K562 (cell line): ENCODE measurements at regions not wholly inside any gene's neighbourhood (a gene's known extent, or its start where the extent isn't known, plus 50 kb on each side); places are given as distances from the start of the nearest gene placed in this dataset.

ENCODE experiments used
- ATAC-seq: fragments of 200-7000 bp; cut with Tn5 transposase; 3 replicates; pipeline ENCODE4 v1.9.1; 2020; ENCODE audit warnings: moderate library complexity
- BruUV-seq: library from RNA; stranded (reverse); fragments of 400-500 nt; replicated peaks from 2 replicates; lab custom pipeline; 2021; lab: Mats Ljungman, UMichigan
- CTCF ChIA-PET: fragments of 300-600 bp; formaldehyde crosslinking; extraction: SDS; loops from one replicate; lab custom pipeline; 2021; ENCODE audit warnings: low intra/inter-chr PET ratio; lab: Yijun Ruan, JAX
- POLR2A ChIA-PET: fragments of 300-600, 350-650 bp; sonication (Branson Sonifier 250); formaldehyde crosslinking; extraction: SDS; loops from one replicate; lab custom pipeline; 2021; ENCODE audit warnings: antibody characterized with exemption, inconsistent platforms; lab: Yijun Ruan, JAX
- DNase-seq, 4 experiments: peaks; one replicate each; pipeline versions ENCODE4 v3.0.0 to v3.0.0-alpha.2; 2011 to 2018; ENCODE audit warnings: low spot score in 3 of 4, mixed read lengths in 3 of 4; ENCODE audit errors: extremely low read depth in 1 of 4
- FAIRE-seq: peaks from 2 replicates; lab custom pipeline; 2011; peaks lifted over from hg19 to GRCh38; lab: Jason Lieb, UNC
- H2AFZ ChIP-seq: 2 replicates; pipeline ENCODE4 v1.6.0; 2011; ENCODE audit warnings: low read depth, low read length, control low read depth, inconsistent platforms
- H3K27ac ChIP-seq: fragments of 200-600 bp; 3 replicates; pipeline ENCODE4 v1.8.0; 2011; ENCODE audit warnings: low read depth, mild to moderate bottlenecking, control low read depth, inconsistent platforms, low read length, moderate library complexity, mixed read lengths; ENCODE audit errors: extremely low read depth
- H3K27me3 ChIP-seq, 2 experiments: fragments of 300-600 bp in 1 of 2; 2 replicates in 1 of 2; 3 replicates in 1 of 2; pipeline versions ENCODE4 v1.6.0 to v1.8.0; 2011; ENCODE audit warnings: inconsistent platforms in 2 of 2, low read length in 2 of 2, mild to moderate bottlenecking in 1 of 2, mixed read lengths in 1 of 2, moderate library complexity in 1 of 2; ENCODE audit not compliant: control insufficient read depth in 2 of 2, insufficient read depth in 2 of 2
- H3K36me3 ChIP-seq: fragments of 300-600 bp; 3 replicates; pipeline ENCODE4 v1.8.0; 2011; ENCODE audit warnings: mild to moderate bottlenecking, low read length, inconsistent platforms; ENCODE audit not compliant: control insufficient read depth, insufficient read depth
- H3K4me1 ChIP-seq, 2 experiments: fragments of 200-600 bp in 1 of 2; replicated peaks in 1 of 2; 2 replicates in 1 of 2; 3 replicates in 1 of 2; pipeline versions ENCODE4 v1.5.1 to v1.8.0; 2011; ENCODE audit warnings: inconsistent platforms in 2 of 2, low read length in 2 of 2, mild to moderate bottlenecking in 1 of 2, mixed read lengths in 1 of 2, moderate library complexity in 1 of 2; ENCODE audit not compliant: control insufficient read depth in 2 of 2, insufficient read depth in 2 of 2
- H3K4me2 ChIP-seq: 2 replicates; pipeline ENCODE4 v1.6.1; 2011; ENCODE audit warnings: low read length, control low read depth, inconsistent platforms, mixed read lengths; ENCODE audit not compliant: insufficient read depth
- H3K4me3 ChIP-seq: fragments of 200-600 bp; sonication (generic), shearing (Covaris generic); 2 replicates; pipeline ENCODE4 v1.5.1; 2016; ENCODE audit warnings: control low read depth, inconsistent platforms
- H3K79me2 ChIP-seq: fragments of 200-600 bp; 3 replicates; pipeline ENCODE4 v1.8.0; 2011; ENCODE audit warnings: low read length, inconsistent platforms; ENCODE audit not compliant: control insufficient read depth, insufficient read depth
- H3K9ac ChIP-seq, 2 experiments: 2 replicates each; pipeline versions ENCODE4 v1.6.0 to v1.6.1; 2011; ENCODE audit warnings: low read depth in 2 of 2, low read length in 2 of 2, control low read depth in 1 of 2, inconsistent platforms in 1 of 2, mild to moderate bottlenecking in 1 of 2, mixed read lengths in 1 of 2; ENCODE audit not compliant: insufficient read depth in 1 of 2
- H3K9me1 ChIP-seq: one replicate; pipeline ENCODE4 v1.6.0; 2011; ENCODE audit warnings: inconsistent platforms, mild to moderate bottlenecking, low read length, moderate library complexity; ENCODE audit not compliant: control insufficient read depth, insufficient read depth
- H3K9me3 ChIP-seq: replicated peaks from 2 replicates; pipeline ENCODE4 v1.5.1; 2011; ENCODE audit warnings: low read depth, low read length, inconsistent platforms; ENCODE audit not compliant: control insufficient read depth, insufficient read depth
- H4K20me1 ChIP-seq: replicated peaks from 2 replicates; pipeline ENCODE4 v1.6.1; 2011; ENCODE audit warnings: low read length, inconsistent platforms, mixed read lengths; ENCODE audit not compliant: control insufficient read depth, insufficient read depth
- CBX2 ChIP-seq: fragments of 200-600 bp; sonication (generic); IDR thresholded peaks from one replicate; pipeline ENCODE4 v1.6.1; 2012; ENCODE audit warnings: mild to moderate bottlenecking, low read length, inconsistent platforms; ENCODE audit not compliant: insufficient read depth, poor library complexity, severe bottlenecking
- ERF ChIP-seq: fragments of 450-650 bp; formaldehyde crosslinking; IDR thresholded peaks from 2 replicates; pipeline ENCODE4 v1.4.0; 2020; ENCODE audit warnings: mild to moderate bottlenecking, mixed read lengths
- FOXJ3 ChIP-seq: sonication (generic); formaldehyde crosslinking; IDR thresholded peaks from 2 replicates; pipeline ENCODE4 v1.4.0; 2020; ENCODE audit warnings: mild to moderate bottlenecking, missing genetic modification reagents
- HLTF ChIP-seq: fragments of 450-650 bp; IDR thresholded peaks from 2 replicates; pipeline ENCODE4 v1.6.1; 2016
- MTA1 ChIP-seq: fragments of 450-650 bp; IDR thresholded peaks from 2 replicates; pipeline ENCODE4 v1.6.1; 2017; ENCODE audit warnings: borderline replicate concordance
- NCOA6 ChIP-seq: fragments of 450-650 bp; IDR thresholded peaks from 2 replicates; pipeline ENCODE4 v1.6.1; 2017; ENCODE audit warnings: mild to moderate bottlenecking
- POLR2G ChIP-seq: fragments of 200-400 bp; formaldehyde crosslinking; IDR thresholded peaks from 2 replicates; pipeline ENCODE4 v1.6.1; 2017; ENCODE audit warnings: low read depth, mild to moderate bottlenecking, antibody characterized with exemption, low read length, moderate library complexity
- SETDB1 ChIP-seq: IDR thresholded peaks from one replicate; pipeline ENCODE4 v1.6.1; 2012; ENCODE audit warnings: low read length, control low read depth, inconsistent platforms
- SIX5 ChIP-seq, 2 experiments: IDR thresholded peaks; 2 replicates each; pipeline ENCODE4 v1.6.1; 2011; ENCODE audit warnings: low read length in 2 of 2, borderline replicate concordance in 1 of 2, low read depth in 1 of 2, mild to moderate bottlenecking in 1 of 2, moderate library complexity in 1 of 2; ENCODE audit not compliant: insufficient read depth in 1 of 2
- SRSF9 ChIP-seq: fragments of 200-400 bp; formaldehyde crosslinking; IDR thresholded peaks from 2 replicates; pipeline ENCODE4 v1.6.1; 2017; ENCODE audit warnings: low read depth, low read length, borderline replicate concordance
- TAF1 ChIP-seq: IDR thresholded peaks from 2 replicates; pipeline ENCODE4 v1.6.1; 2011; ENCODE audit warnings: mild to moderate bottlenecking, low read length, moderate library complexity; ENCODE audit not compliant: insufficient read depth, control insufficient read depth, severe bottlenecking; ENCODE audit errors: extremely low read depth
- WGBS: fragments of 100-300 bp; shearing (Covaris generic); methylation state at CpG from one replicate; pipeline ENCODE4 v1.1.6; 2016; ENCODE audit warnings: low coverage, mixed read lengths; ENCODE audit not compliant: insufficient coverage; ENCODE audit errors: missing lambda C conversion rate; 5-methylcytosine and 5-hydroxymethylcytosine counted together
- in situ Hi-C: fragments of 300-500 bp; cut with MboI; formaldehyde crosslinking; loops from 4 replicates; pipeline ENCODE4 v1.15.0; 2018; ENCODE audit warnings: inconsistent platforms, mixed read lengths
- intact Hi-C: fragments of 100-400 bp; cut with micrococcal nuclease; formaldehyde crosslinking; loops from 2 replicates; pipeline ENCODE4 v1.14.2; 2022
- TF ChIP-seq, protein P1 (sequence below): fragments of 450-650 bp; IDR thresholded peaks from 2 replicates; pipeline ENCODE4 v1.6.1; 2016; ENCODE audit warnings: mild to moderate bottlenecking

DNA sequence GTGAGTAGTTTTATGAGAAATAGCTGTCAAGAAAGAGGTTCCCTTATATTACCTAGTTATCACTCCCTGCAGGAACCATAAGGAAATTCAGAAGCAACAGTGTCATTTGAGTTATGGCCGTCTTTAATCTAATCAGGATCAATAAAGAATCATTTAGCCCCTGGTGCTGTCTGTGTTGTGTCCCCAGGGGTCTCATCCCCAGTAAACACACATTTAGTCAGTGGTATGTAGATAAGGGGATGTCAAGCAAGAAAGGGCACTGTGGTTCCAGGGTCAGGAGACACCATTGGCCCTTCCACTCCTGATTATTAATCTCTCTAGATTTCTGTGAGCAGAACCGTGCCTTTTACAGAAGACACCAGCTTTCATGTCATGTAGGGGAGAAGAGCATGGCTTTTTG lies 158.0 kb upstream of the SEMA6A start:
- no peaks in the 10 kb centered on the region for H4K20me1 ChIP-seq
- ATAC-seq: no peak
- no TSS peak for BruUV-seq
- H2AFZ ChIP-seq: no peak overlapping the region
- H3K36me3 ChIP-seq: no peaks in the 10 kb centered on the region
- no peaks in the 10 kb centered on the region for H3K9me3 ChIP-seq
- FAIRE-seq: no peak
- POLR2A ChIA-PET: no interaction called here
- 0% methylated on average over 2 of the region's 2 CpGs for WGBS
- no peak for DNase-seq
- intact Hi-C loops (no loop called here), in situ Hi-C loops (no loop called here)
- no peak for TF ChIP-seq NCOA6
- TF ChIP-seq SRSF9: no peak
- TF ChIP-seq, protein P1, sequence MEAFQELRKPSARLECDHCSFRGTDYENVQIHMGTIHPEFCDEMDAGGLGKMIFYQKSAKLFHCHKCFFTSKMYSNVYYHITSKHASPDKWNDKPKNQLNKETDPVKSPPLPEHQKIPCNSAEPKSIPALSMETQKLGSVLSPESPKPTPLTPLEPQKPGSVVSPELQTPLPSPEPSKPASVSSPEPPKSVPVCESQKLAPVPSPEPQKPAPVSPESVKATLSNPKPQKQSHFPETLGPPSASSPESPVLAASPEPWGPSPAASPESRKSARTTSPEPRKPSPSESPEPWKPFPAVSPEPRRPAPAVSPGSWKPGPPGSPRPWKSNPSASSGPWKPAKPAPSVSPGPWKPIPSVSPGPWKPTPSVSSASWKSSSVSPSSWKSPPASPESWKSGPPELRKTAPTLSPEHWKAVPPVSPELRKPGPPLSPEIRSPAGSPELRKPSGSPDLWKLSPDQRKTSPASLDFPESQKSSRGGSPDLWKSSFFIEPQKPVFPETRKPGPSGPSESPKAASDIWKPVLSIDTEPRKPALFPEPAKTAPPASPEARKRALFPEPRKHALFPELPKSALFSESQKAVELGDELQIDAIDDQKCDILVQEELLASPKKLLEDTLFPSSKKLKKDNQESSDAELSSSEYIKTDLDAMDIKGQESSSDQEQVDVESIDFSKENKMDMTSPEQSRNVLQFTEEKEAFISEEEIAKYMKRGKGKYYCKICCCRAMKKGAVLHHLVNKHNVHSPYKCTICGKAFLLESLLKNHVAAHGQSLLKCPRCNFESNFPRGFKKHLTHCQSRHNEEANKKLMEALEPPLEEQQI: no peak
- no peak for TF ChIP-seq MTA1
- no peak for TF ChIP-seq ERF
- TF ChIP-seq CBX2: no peak
- TF ChIP-seq POLR2G: no peak
- no peak for TF ChIP-seq TAF1
- no peak for TF ChIP-seq SETDB1
- no peak for TF ChIP-seq HLTF
- no peak for TF ChIP-seq SIX5 (IDR thresholded peaks at IDR 0.05; ENCODE audit: borderline replicate concordance in 1 of 2, insufficient read depth in 1 of 2, low read depth in 1 of 2, low read length in 2 of 2)
- TF ChIP-seq FOXJ3 (CRISPR knock-in tag): no peak
- H3K4me2 ChIP-seq: no peak overlapping the region
- no peaks in the 10 kb centered on the region for H3K9me1 ChIP-seq
- no peak overlapping the region for H3K27ac ChIP-seq
- CTCF ChIA-PET: no interaction called here
- no peak overlapping the region for H3K4me3 ChIP-seq
- H3K9ac ChIP-seq: no peak overlapping the region
- peaks cover 0 to 4% of the 10 kb centered on the region in 2 experiments; a peak in 1 of 5 replicates for H3K27me3 ChIP-seq
- no peaks in the 10 kb centered on the region for H3K79me2 ChIP-seq
- H3K4me1 ChIP-seq: no peaks in the 10 kb centered on the region
